NB4 (cell line): ENCODE measurements at regions not wholly inside any gene's neighbourhood (a gene's known extent, or its start where the extent isn't known, plus 50 kb on each side); places are given as distances from the start of the nearest gene placed in this dataset.

Experiments
- CTCF ChIP-seq: IDR thresholded peaks from one replicate; pipeline ENCODE4 v1.5.1; 2012; ENCODE audit warnings: low read depth, low read length
- MYC ChIP-seq: IDR thresholded peaks from 2 replicates; pipeline ENCODE4 v1.6.1; 2011; ENCODE audit warnings: low read depth, low read length
- POLR2A ChIP-seq: IDR thresholded peaks from 2 replicates; pipeline ENCODE4 v1.6.1; 2011; ENCODE audit warnings: mild to moderate bottlenecking; ENCODE audit not compliant: insufficient read length; ENCODE audit errors: extremely low read depth

- TF ChIP-seq CTCF, result no peak
- TF ChIP-seq POLR2A, result no peak
- TF ChIP-seq MYC, result no peak
Observed at GRCh38 chr14:53473480-53473879, 320.4 kb upstream of the DDHD1 start.
